GM21786 (cell line): ENCODE measurements at regions not wholly inside any gene's neighbourhood (a gene's known extent, or its start where the extent isn't known, plus 50 kb on each side); places are given as distances from the start of the nearest gene placed in this dataset.

ENCODE experiments used
- ATAC-seq: cut with Tn5 transposase; IDR thresholded peaks from one replicate; pipeline ENCODE4 v1.9.1; 2021; ENCODE audit not compliant: unreplicated experiment

GRCh38 chr13:103852036-103852435 lies 785.8 kb upstream of the SLC10A2 start:
- no peak for ATAC-seq

GRCh38 chr13:103844471-103844870 lies 778.3 kb upstream of the SLC10A2 start:
- no peak for ATAC-seq

GRCh38 chr13:103839460-103839859 lies 773.2 kb upstream of the SLC10A2 start:
- no peak for ATAC-seq

GRCh38 chr13:103835052-103835451 lies 768.8 kb upstream of the SLC10A2 start:
- ATAC-seq = no peak

- no peak for ATAC-seq
Measured at GRCh38 chr13:103833294-103833852, 767.2 kb upstream of the SLC10A2 start.

GRCh38 chr13:103815619-103816018 lies 749.4 kb upstream of the SLC10A2 start:
- no peak for ATAC-seq

- ATAC-seq = no peak
Measured at GRCh38 chr13:103812971-103813370, 746.8 kb upstream of the SLC10A2 start.

GRCh38 chr13:103812558-103812957 lies 746.3 kb upstream of the SLC10A2 start:
- no peak for ATAC-seq

- ATAC-seq = no peak
Measured at GRCh38 chr13:103810026-103810425, 743.8 kb upstream of the SLC10A2 start.

- ATAC-seq = no peak
Measured at GRCh38 chr13:103805771-103806170, 739.6 kb upstream of the SLC10A2 start.

GRCh38 chr13:103803349-103803748 lies 737.1 kb upstream of the SLC10A2 start:
- no peak for ATAC-seq

GRCh38 chr13:103799028-103799427 lies 732.8 kb upstream of the SLC10A2 start:
- no peak for ATAC-seq

GRCh38 chr13:103795892-103796478 lies 729.8 kb upstream of the SLC10A2 start:
- ATAC-seq = no peak

GRCh38 chr13:103794526-103794925 lies 728.3 kb upstream of the SLC10A2 start:
- ATAC-seq = no peak

- ATAC-seq = no peak
Measured at GRCh38 chr13:103788061-103788652, 721.9 kb upstream of the SLC10A2 start.

GRCh38 chr13:103772576-103772975 lies 706.4 kb upstream of the SLC10A2 start:
- no peak for ATAC-seq

- no peak for ATAC-seq
Measured at GRCh38 chr13:103762523-103762922, 696.3 kb upstream of the SLC10A2 start.

GRCh38 chr13:103759361-103759760 lies 693.1 kb upstream of the SLC10A2 start:
- no peak for ATAC-seq

GRCh38 chr13:103758222-103758621 lies 692.0 kb upstream of the SLC10A2 start:
- ATAC-seq = no peak

- ATAC-seq = no peak
Measured at GRCh38 chr13:103757361-103757760, 691.1 kb upstream of the SLC10A2 start.

GRCh38 chr13:103754783-103755182 lies 688.6 kb upstream of the SLC10A2 start:
- ATAC-seq = no peak

GRCh38 chr13:103734837-103735236 lies 668.6 kb upstream of the SLC10A2 start:
- no peak for ATAC-seq

GRCh38 chr13:103731959-103732358 lies 665.7 kb upstream of the SLC10A2 start:
- no peak for ATAC-seq
